MCF 10A (cell line): ENCODE measurements at regions not wholly inside any gene's neighbourhood (a gene's known extent, or its start where the extent isn't known, plus 50 kb on each side); places are given as distances from the start of the nearest gene placed in this dataset.

Experiments used
- BruUV-seq: library from RNA; stranded (reverse); fragments of 400-500 nt; replicated peaks from 2 replicates; lab custom pipeline; 2021; lab: Mats Ljungman, UMichigan
- CTCF ChIA-PET: fragments of 300-600 bp; sonication (Branson Sonifier 250); formaldehyde crosslinking; extraction: SDS; loops from one replicate; lab custom pipeline; 2021; ENCODE audit warnings: antibody characterized with exemption, inconsistent platforms; lab: Yijun Ruan, JAX
- POLR2A ChIA-PET: fragments of 300-600, 350-650 bp; sonication (Branson Sonifier 250); formaldehyde crosslinking; extraction: SDS; loops from one replicate; lab custom pipeline; 2020; ENCODE audit warnings: antibody characterized with exemption, inconsistent platforms; lab: Yijun Ruan, JAX
- DNase-seq: peaks from one replicate; pipeline ENCODE4 v3.0.0-alpha.2; 2018; ENCODE audit not compliant: unreplicated experiment
- H3K27ac Mint-ChIP-seq: one replicate; pipeline ENCODE4 v1.8.0; 2022; ENCODE audit warnings: mild to moderate bottlenecking, low read depth, mixed read lengths; ENCODE audit not compliant: unreplicated experiment
- H3K27me3 Mint-ChIP-seq: one replicate; pipeline ENCODE4 v1.8.0; 2022; ENCODE audit warnings: mixed read lengths; ENCODE audit not compliant: insufficient read depth, unreplicated experiment
- H3K36me3 Mint-ChIP-seq: one replicate; pipeline ENCODE4 v1.8.0; 2022; ENCODE audit warnings: mild to moderate bottlenecking, moderate library complexity, mixed read lengths; ENCODE audit not compliant: insufficient read depth, unreplicated experiment
- H3K4me1 Mint-ChIP-seq: one replicate; pipeline ENCODE4 v1.8.0; 2022; ENCODE audit warnings: mixed read lengths; ENCODE audit not compliant: insufficient read depth, unreplicated experiment
- H3K4me3 Mint-ChIP-seq: one replicate; pipeline ENCODE4 v1.8.0; 2022; ENCODE audit warnings: mild to moderate bottlenecking, moderate library complexity, mixed read lengths; ENCODE audit not compliant: unreplicated experiment
- H3K9me3 Mint-ChIP-seq: one replicate; pipeline ENCODE4 v1.8.0; 2022; ENCODE audit warnings: mixed read lengths; ENCODE audit not compliant: unreplicated experiment
- CTCF ChIP-seq: fragments of 200-600 bp; IDR thresholded peaks from one replicate; pipeline ENCODE4 v1.8.0; 2022; ENCODE audit warnings: antibody characterized with exemption, mild to moderate bottlenecking; ENCODE audit not compliant: unreplicated experiment
- intact Hi-C: fragments of 100-400 bp; cut with micrococcal nuclease; formaldehyde crosslinking; loops from 2 replicates; pipeline ENCODE4 v1.14.1; 2022

GRCh38 chr2:189374481-189374880 lies 66.8 kb upstream of the WDR75 start:
- Mint-ChIP-seq H3K27me3 (no peaks in the 10 kb centered on the region), H3K9me3 (no peaks in the 10 kb centered on the region), H3K27ac (peak overlapping the region; percentile 12), H3K4me3 (no peak overlapping the region), H3K36me3 (no peaks in the 10 kb centered on the region), H3K4me1 (peaks cover 8% of the 10 kb centered on the region)
- BruUV-seq = no TSS peak
- CTCF ChIA-PET = no interaction called here
- POLR2A ChIA-PET = no interaction called here
- no peak for DNase-seq
- no peak for TF ChIP-seq CTCF
- intact Hi-C loops = no loop called here

- TF ChIP-seq CTCF = no peak
- no peak overlapping the region for H3K4me3 Mint-ChIP-seq
- CTCF ChIA-PET = no interaction called here
- BruUV-seq = no TSS peak
- no peaks in the 10 kb centered on the region for H3K36me3 Mint-ChIP-seq
- peaks cover 8% of the 10 kb centered on the region for H3K4me1 Mint-ChIP-seq
- no peak for DNase-seq
- intact Hi-C loops = no loop called here
- POLR2A ChIA-PET = no interaction called here
- H3K27me3 Mint-ChIP-seq = no peaks in the 10 kb centered on the region
- no peaks in the 10 kb centered on the region for H3K9me3 Mint-ChIP-seq
- no peak overlapping the region for H3K27ac Mint-ChIP-seq
Measured at GRCh38 chr2:189375842-189376241, 65.4 kb upstream of the WDR75 start.

GRCh38 chr2:189379287-189379630 lies 62.0 kb upstream of the WDR75 start:
- H3K27me3 Mint-ChIP-seq = no peaks in the 10 kb centered on the region
- no peaks in the 10 kb centered on the region for H3K36me3 Mint-ChIP-seq
- H3K4me1 Mint-ChIP-seq = no peaks in the 10 kb centered on the region
- DNase-seq = no peak
- H3K27ac Mint-ChIP-seq = peak overlapping the region; percentile 62
- no TSS peak for BruUV-seq
- H3K9me3 Mint-ChIP-seq = no peaks in the 10 kb centered on the region
- no peak for TF ChIP-seq CTCF
- POLR2A ChIA-PET = interaction anchor here (1.5 kb wide), 1 partner anchor 14 kb away, joined by 4 read pairs; no protein-coding TSS in a partner anchor
- CTCF ChIA-PET = interaction anchor here (0.6 to 0.9 kb wide), 2 partner anchors 14 to 395 kb away, joined by 3 read pairs; no protein-coding TSS in a partner anchor
- intact Hi-C loops = no loop called here
- peak overlapping the region; percentile 30 for H3K4me3 Mint-ChIP-seq

- ChIA-PET CTCF (interaction anchor here (0.9 kb wide), 1 partner anchor 396 kb away, joined by 3 read pairs; no protein-coding TSS in a partner anchor), POLR2A (interaction anchor here (1.5 kb wide), 1 partner anchor 14 kb away, joined by 4 read pairs; no protein-coding TSS in a partner anchor)
- H3K4me1 Mint-ChIP-seq = no peaks in the 10 kb centered on the region
- H3K27ac Mint-ChIP-seq = peak overlapping the region; percentile 62
- no peak overlapping the region for H3K4me3 Mint-ChIP-seq
- no TSS peak for BruUV-seq
- H3K9me3 Mint-ChIP-seq = no peaks in the 10 kb centered on the region
- no peaks in the 10 kb centered on the region for H3K27me3 Mint-ChIP-seq
- TF ChIP-seq CTCF = no peak
- peak; percentile 11 for DNase-seq
- H3K36me3 Mint-ChIP-seq = no peaks in the 10 kb centered on the region
- intact Hi-C loops = no loop called here
Measured at GRCh38 chr2:189379731-189380261, 61.5 kb upstream of the WDR75 start.
